Panc1 (cell line): ENCODE measurements at regions not wholly inside any gene's neighbourhood (a gene's known extent, or its start where the extent isn't known, plus 50 kb on each side); places are given as distances from the start of the nearest gene placed in this dataset.

Experiments
- ATAC-seq: fragments of 200-7000 bp; cut with Tn5 transposase; 2 replicates; pipeline ENCODE4 v1.9.1; 2020; ENCODE audit warnings: mild to moderate bottlenecking, moderate library complexity
- BruUV-seq: library from RNA; stranded (reverse); fragments of 400-500 nt; replicated peaks from 2 replicates; lab custom pipeline; 2021; lab: Mats Ljungman, UMichigan
- CTCF ChIA-PET: fragments of 300-600 bp; sonication (Branson Sonifier 250); formaldehyde crosslinking; loops from one replicate; lab custom pipeline; 2022; ENCODE audit warnings: antibody characterized with exemption; lab: Charles Lee
- POLR2A ChIA-PET: fragments of 300-600 bp; sonication (Branson Sonifier 250); formaldehyde crosslinking; loops from one replicate; lab custom pipeline; 2022; ENCODE audit warnings: antibody characterized with exemption; lab: Charles Lee
- DNase-seq: peaks from one replicate; pipeline ENCODE4 v3.0.0-alpha.2; 2010; ENCODE audit warnings: low read depth, low spot score
- H3K27ac ChIP-seq: 2 replicates; pipeline ENCODE4 v1.5.1; 2011; ENCODE audit warnings: mild to moderate bottlenecking, low read length, inconsistent platforms
- H3K27me3 ChIP-seq: fragments of 200-500 bp; sonication (Bioruptor generic); 2 replicates; pipeline ENCODE4 v1.6.0; 2014; ENCODE audit warnings: low read length, inconsistent platforms; ENCODE audit not compliant: control insufficient read depth, insufficient read depth
- H3K36me3 ChIP-seq: fragments of 200-500 bp; sonication (Bioruptor generic); 2 replicates; pipeline ENCODE4 v1.5.1; 2014; ENCODE audit warnings: inconsistent platforms, mild to moderate bottlenecking, low read length, moderate library complexity; ENCODE audit not compliant: control insufficient read depth, insufficient read depth
- H3K4me1 ChIP-seq: 2 replicates; pipeline ENCODE4 v1.5.1; 2011; ENCODE audit warnings: inconsistent platforms, mild to moderate bottlenecking, low read length, moderate library complexity; ENCODE audit not compliant: control insufficient read depth, insufficient read depth
- H3K4me3 ChIP-seq, 2 experiments: 2 replicates each; pipeline ENCODE4 v1.5.1; 2011 to 2012; ENCODE audit warnings: low read depth in 2 of 2, low read length in 2 of 2, mild to moderate bottlenecking in 2 of 2, inconsistent platforms in 1 of 2, moderate library complexity in 1 of 2
- H3K9me3 ChIP-seq: fragments of 200-500 bp; sonication (Bioruptor generic); 2 replicates; pipeline ENCODE4 v1.5.1; 2014; ENCODE audit warnings: low read depth, mild to moderate bottlenecking, inconsistent platforms, low read length, moderate library complexity; ENCODE audit not compliant: control insufficient read depth, insufficient read depth
- POLR2AphosphoS5 ChIP-seq: IDR thresholded peaks from 2 replicates; pipeline ENCODE4 v1.6.1; 2012; ENCODE audit warnings: mild to moderate bottlenecking, low read depth, low read length, moderate library complexity
- SIN3A ChIP-seq: IDR thresholded peaks from 2 replicates; pipeline ENCODE4 v1.6.1; 2012; ENCODE audit warnings: low read depth, mild to moderate bottlenecking, low read length, moderate library complexity, borderline replicate concordance; ENCODE audit not compliant: insufficient read depth
- TCF7L2 ChIP-seq: IDR thresholded peaks from 2 replicates; pipeline ENCODE4 v1.6.1; 2011; ENCODE audit warnings: mild to moderate bottlenecking, low read depth, low read length, inconsistent platforms
- in situ Hi-C: cut with HindIII; loops from 2 replicates; pipeline ENCODE4 v1.10.0; 2016; ENCODE audit warnings: low sequenced_read_pairs, low pct_unique_long_range_greater_than_20kb
- intact Hi-C: fragments of 100-400 bp; cut with micrococcal nuclease; formaldehyde crosslinking; loops from one replicate; pipeline ENCODE4 v1.10.0; 2022; ENCODE audit not compliant: unreplicated experiment
- TF ChIP-seq, protein P1 (sequence below), 2 experiments: IDR thresholded peaks; 2 replicates each; pipeline ENCODE4 v1.6.1; 2011 to 2012; ENCODE audit warnings: low read depth in 2 of 2, control low read depth in 1 of 2, low read length in 1 of 2, mild to moderate bottlenecking in 1 of 2, moderate library complexity in 1 of 2; ENCODE audit not compliant: insufficient read depth in 1 of 2
- TF ChIP-seq, protein P2 (sequence below): fragments of 450-650 bp; IDR thresholded peaks from 2 replicates; pipeline ENCODE4 v1.5.1; 2017; ENCODE audit warnings: mild to moderate bottlenecking

DNA sequence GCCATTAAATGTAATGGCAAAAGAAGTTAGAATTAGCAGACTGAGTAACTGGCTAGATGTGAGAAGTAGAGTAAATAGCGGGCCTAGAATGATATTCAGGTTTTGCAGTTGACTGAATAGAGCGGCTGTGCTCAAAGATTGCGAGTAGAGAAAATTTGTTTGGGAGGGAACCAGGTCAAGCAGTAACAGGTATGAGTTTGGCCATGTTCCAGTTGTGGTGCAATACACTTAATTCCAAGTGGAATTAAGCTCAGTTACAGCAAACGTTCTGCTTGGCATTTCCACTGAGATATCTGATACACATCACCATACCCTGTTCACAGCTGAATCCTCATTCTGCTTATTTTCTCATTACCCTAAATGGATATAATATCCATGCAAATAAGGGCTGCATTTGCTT is 1382.9 kb downstream of the MRPL39 start:
- no peak overlapping the region for H3K27ac ChIP-seq

DNA sequence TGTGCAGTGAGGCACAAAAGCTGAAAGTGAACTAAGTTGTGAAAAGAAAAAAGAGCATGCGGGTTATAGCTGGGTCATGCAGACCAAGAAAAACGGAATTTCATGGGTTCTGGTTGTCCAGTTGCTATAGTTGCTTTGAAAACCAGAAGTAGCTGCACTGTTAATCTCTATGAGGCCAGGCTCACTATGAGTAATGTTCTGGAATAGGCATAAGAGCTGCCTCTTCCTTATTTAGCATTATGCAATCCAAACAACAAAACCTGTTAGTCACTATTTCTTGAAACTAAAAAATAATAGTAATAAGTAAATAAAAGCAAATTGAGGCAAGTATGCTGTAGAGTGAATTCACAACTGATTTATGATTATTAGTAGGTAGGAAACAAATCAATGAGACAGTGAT is 1383.7 kb downstream of the MRPL39 start:
- ChIA-PET POLR2A (no interaction called here), CTCF (no interaction called here)
- BruUV-seq: no TSS peak
- Histone ChIP-seq H3K27ac (no peak overlapping the region), H3K27me3 (no peaks in the 10 kb centered on the region), H3K4me1 (no peaks in the 10 kb centered on the region), H3K9me3 (no peaks in the 10 kb centered on the region), H3K4me3 (no peak overlapping the region), H3K36me3 (no peaks in the 10 kb centered on the region)
- DNase-seq: no peak
- TF ChIP-seq, protein P1, sequence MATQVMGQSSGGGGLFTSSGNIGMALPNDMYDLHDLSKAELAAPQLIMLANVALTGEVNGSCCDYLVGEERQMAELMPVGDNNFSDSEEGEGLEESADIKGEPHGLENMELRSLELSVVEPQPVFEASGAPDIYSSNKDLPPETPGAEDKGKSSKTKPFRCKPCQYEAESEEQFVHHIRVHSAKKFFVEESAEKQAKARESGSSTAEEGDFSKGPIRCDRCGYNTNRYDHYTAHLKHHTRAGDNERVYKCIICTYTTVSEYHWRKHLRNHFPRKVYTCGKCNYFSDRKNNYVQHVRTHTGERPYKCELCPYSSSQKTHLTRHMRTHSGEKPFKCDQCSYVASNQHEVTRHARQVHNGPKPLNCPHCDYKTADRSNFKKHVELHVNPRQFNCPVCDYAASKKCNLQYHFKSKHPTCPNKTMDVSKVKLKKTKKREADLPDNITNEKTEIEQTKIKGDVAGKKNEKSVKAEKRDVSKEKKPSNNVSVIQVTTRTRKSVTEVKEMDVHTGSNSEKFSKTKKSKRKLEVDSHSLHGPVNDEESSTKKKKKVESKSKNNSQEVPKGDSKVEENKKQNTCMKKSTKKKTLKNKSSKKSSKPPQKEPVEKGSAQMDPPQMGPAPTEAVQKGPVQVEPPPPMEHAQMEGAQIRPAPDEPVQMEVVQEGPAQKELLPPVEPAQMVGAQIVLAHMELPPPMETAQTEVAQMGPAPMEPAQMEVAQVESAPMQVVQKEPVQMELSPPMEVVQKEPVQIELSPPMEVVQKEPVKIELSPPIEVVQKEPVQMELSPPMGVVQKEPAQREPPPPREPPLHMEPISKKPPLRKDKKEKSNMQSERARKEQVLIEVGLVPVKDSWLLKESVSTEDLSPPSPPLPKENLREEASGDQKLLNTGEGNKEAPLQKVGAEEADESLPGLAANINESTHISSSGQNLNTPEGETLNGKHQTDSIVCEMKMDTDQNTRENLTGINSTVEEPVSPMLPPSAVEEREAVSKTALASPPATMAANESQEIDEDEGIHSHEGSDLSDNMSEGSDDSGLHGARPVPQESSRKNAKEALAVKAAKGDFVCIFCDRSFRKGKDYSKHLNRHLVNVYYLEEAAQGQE (IDR thresholded peaks at IDR 0.05; ENCODE audit: insufficient read depth in 1 of 2, low read depth in 2 of 2, low read length in 1 of 2): no peak
- TF ChIP-seq POLR2AphosphoS5 (no peak), TCF7L2 (no peak)
- TF ChIP-seq, protein P2, sequence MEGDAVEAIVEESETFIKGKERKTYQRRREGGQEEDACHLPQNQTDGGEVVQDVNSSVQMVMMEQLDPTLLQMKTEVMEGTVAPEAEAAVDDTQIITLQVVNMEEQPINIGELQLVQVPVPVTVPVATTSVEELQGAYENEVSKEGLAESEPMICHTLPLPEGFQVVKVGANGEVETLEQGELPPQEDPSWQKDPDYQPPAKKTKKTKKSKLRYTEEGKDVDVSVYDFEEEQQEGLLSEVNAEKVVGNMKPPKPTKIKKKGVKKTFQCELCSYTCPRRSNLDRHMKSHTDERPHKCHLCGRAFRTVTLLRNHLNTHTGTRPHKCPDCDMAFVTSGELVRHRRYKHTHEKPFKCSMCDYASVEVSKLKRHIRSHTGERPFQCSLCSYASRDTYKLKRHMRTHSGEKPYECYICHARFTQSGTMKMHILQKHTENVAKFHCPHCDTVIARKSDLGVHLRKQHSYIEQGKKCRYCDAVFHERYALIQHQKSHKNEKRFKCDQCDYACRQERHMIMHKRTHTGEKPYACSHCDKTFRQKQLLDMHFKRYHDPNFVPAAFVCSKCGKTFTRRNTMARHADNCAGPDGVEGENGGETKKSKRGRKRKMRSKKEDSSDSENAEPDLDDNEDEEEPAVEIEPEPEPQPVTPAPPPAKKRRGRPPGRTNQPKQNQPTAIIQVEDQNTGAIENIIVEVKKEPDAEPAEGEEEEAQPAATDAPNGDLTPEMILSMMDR: no peak
- in situ Hi-C loops: no loop called here
- ATAC-seq: no peak
- intact Hi-C loops: no loop called here

More for the DNA sequence above, 1382.9 kb downstream of the MRPL39 start:
- Histone ChIP-seq H3K9me3 (no peaks in the 10 kb centered on the region), H3K4me1 (no peaks in the 10 kb centered on the region), H3K27me3 (no peaks in the 10 kb centered on the region), H3K36me3 (no peaks in the 10 kb centered on the region), H3K4me3 (no peak overlapping the region)
- no TSS peak for BruUV-seq
- in situ Hi-C loops: no loop called here
- DNase-seq (no peak), ATAC-seq (no peak)
- TF ChIP-seq, protein P1 (IDR thresholded peaks at IDR 0.05; ENCODE audit: insufficient read depth in 1 of 2, low read depth in 2 of 2, low read length in 1 of 2): no peak
- TF ChIP-seq, protein P2: no peak
- TF ChIP-seq POLR2AphosphoS5 (no peak), SIN3A (no peak), TCF7L2 (no peak)
- intact Hi-C loops: no loop called here
- POLR2A ChIA-PET: no interaction called here
- CTCF ChIA-PET: no interaction called here
